ENCODE measurements at regions not wholly inside any gene's neighbourhood (a gene's known extent, or its start where the extent isn't known, plus 50 kb on each side); places are given as distances from the start of the nearest gene placed in this dataset.
A peak's percentile ranks its signal among the peaks of the same experiment; 100 is the strongest.

DNA sequence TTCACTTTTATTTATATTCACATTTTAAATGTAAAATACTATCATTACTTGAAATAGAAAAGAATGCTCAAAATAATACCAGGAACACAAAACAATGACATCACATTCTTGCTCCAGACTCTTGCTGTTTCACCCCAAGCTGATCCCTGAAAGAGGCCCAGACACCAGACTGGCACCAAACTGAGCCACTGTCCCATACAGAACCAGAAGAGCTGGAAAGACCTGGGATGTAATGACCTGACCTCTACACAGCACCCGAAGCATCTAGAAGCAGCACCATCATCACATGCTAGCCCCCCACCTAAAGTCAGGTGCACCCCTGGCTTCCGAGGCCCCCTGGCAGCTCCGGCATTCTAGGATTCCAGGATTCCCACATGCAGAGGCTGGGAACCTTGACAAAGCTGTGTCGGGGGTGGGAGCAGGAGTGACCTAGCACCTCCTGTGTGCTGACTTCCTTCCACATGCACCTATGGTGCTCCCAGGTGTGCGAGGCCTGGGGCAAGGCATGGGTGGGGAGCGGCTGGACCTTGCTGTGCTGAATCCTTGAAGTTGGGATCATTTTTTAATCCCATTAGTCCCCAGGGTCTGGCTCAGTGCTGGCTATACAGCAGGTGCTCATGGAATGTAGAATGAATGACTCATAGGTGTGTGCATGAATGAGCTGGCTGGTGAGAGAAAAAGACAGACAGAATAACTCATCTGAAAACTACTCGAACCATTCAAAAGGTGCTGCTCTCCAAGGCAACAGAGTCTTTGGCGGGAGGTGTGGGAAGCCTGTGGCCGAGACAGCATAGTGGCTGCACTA, 144.7 kb upstream of the IQSEC1 start:
- Histone ChIP-seq H3K27me3 (ENCODE audit: control insufficient read depth in 3 of 3, insufficient read depth in 3 of 3, low read depth in 1 of 3, low read length in 3 of 3) (peaks cover 0 to 3% (median 0%) of the 10 kb centered on the region in 3 experiments), H3K14ac (ENCODE audit: low read length) (peak overlapping the region; percentile 95), H2BK12ac (ENCODE audit: low read length) (no peak overlapping the region), H3K36me3 (replicated peaks in 1 of 2; ENCODE audit: control insufficient read depth in 2 of 2, insufficient read depth in 2 of 2, low read length in 2 of 2) (no peaks in the 10 kb centered on the region), H3K79me1 (ENCODE audit: low read depth, low read length) (peaks cover 2% of the 10 kb centered on the region), H3K4me3 (ENCODE audit: low read length in 2 of 2) (no peak overlapping the region), H3K4me1 (ENCODE audit: control insufficient read depth in 2 of 2, insufficient read depth in 1 of 2, low read depth in 1 of 2, low read length in 2 of 2) (peaks cover 0 to 13% of the 10 kb centered on the region in 2 donors), H3K9me3 (replicated peaks in 1 of 2; ENCODE audit: control insufficient read depth in 2 of 2, insufficient read depth in 1 of 2, low read depth in 1 of 2, low read length in 2 of 2) (no peaks in the 10 kb centered on the region), H3K4ac (ENCODE audit: low read length) (no peak overlapping the region), H3K23ac (ENCODE audit: low read depth, low read length, poor library complexity) (peak overlapping the region; percentile 10), H2BK15ac (ENCODE audit: low read length) (no peak overlapping the region), H3K27ac (replicated peaks; ENCODE audit: low read length) (no peak overlapping the region), H2BK5ac (ENCODE audit: low read length) (no peak overlapping the region), H4K91ac (ENCODE audit: low read depth, low read length, poor library complexity) (no peak overlapping the region), H2AFZ (ENCODE audit: low read length) (no peak overlapping the region), H3K9ac (ENCODE audit: low read depth, low read length, poor library complexity) (no peak overlapping the region), H2AK5ac (ENCODE audit: low read depth, low read length) (peak overlapping the region; percentile 73), H2BK120ac (ENCODE audit: low read depth, low read length) (no peak overlapping the region), H4K8ac (ENCODE audit: low read depth, low read length) (no peak overlapping the region), H3K18ac (ENCODE audit: low read length) (peak overlapping the region; percentile 14), H3K4me2 (ENCODE audit: insufficient read depth, low read length, poor library complexity, severe bottlenecking) (no peak overlapping the region)
- no CpG with 5 or more reads among the region's 9 CpGs for WGBS, 2 donors (ENCODE audit: extremely low coverage in 2 of 2, insufficient read length in 2 of 2, insufficient replicate concordance in 1 of 2)
- DNase-seq (ENCODE audit: low spot score), result no peak

DNA sequence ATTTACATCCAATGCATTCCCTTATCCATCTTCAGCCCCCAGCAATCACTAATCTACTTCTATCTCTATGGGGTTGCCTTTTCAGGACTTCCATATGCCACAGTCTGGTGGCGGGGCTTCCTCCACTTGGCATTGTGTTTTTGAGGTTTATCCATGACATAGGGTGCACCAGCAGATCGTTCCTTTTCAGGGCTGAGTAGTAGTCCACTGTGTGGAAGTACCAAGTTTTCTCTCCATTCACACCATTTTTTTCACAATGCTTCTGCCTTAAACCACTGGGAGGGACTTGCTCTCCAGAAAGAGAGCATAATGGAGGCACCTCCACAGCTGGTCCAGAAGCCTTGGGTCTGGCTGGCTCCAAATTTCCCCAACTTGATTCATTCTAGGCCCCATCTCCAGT, 144.0 kb upstream of the IQSEC1 start:
- Histone ChIP-seq H3K27ac (replicated peaks; ENCODE audit: low read length) (no peak overlapping the region), H3K9ac (ENCODE audit: low read depth, low read length, poor library complexity) (no peak overlapping the region), H2AFZ (ENCODE audit: low read length) (no peak overlapping the region), H3K18ac (ENCODE audit: low read length) (no peak overlapping the region), H3K4ac (ENCODE audit: low read length) (no peak overlapping the region), H4K91ac (ENCODE audit: low read depth, low read length, poor library complexity) (no peak overlapping the region), H2BK12ac (ENCODE audit: low read length) (no peak overlapping the region), H2BK120ac (ENCODE audit: low read depth, low read length) (no peak overlapping the region), H3K27me3 (ENCODE audit: control insufficient read depth in 3 of 3, insufficient read depth in 3 of 3, low read depth in 1 of 3, low read length in 3 of 3) (peaks cover 0 to 3% (median 0%) of the 10 kb centered on the region in 3 experiments), H3K4me2 (ENCODE audit: insufficient read depth, low read length, poor library complexity, severe bottlenecking) (no peak overlapping the region), H4K8ac (ENCODE audit: low read depth, low read length) (no peak overlapping the region), H3K36me3 (replicated peaks in 1 of 2; ENCODE audit: control insufficient read depth in 2 of 2, insufficient read depth in 2 of 2, low read length in 2 of 2) (no peaks in the 10 kb centered on the region), H3K4me3 (ENCODE audit: low read length in 2 of 2) (no peak overlapping the region), H2BK15ac (ENCODE audit: low read length) (no peak overlapping the region), H3K9me3 (replicated peaks in 1 of 2; ENCODE audit: control insufficient read depth in 2 of 2, insufficient read depth in 1 of 2, low read depth in 1 of 2, low read length in 2 of 2) (no peaks in the 10 kb centered on the region), H3K23ac (ENCODE audit: low read depth, low read length, poor library complexity) (no peak overlapping the region), H3K79me1 (ENCODE audit: low read depth, low read length) (peaks cover 2% of the 10 kb centered on the region), H2BK5ac (ENCODE audit: low read length) (no peak overlapping the region), H3K14ac (ENCODE audit: low read length) (no peak overlapping the region), H3K4me1 (ENCODE audit: control insufficient read depth in 2 of 2, insufficient read depth in 1 of 2, low read depth in 1 of 2, low read length in 2 of 2) (peaks cover 0 to 13% of the 10 kb centered on the region in 2 donors), H2AK5ac (ENCODE audit: low read depth, low read length) (no peak overlapping the region)
- WGBS, 2 donors (ENCODE audit: extremely low coverage in 2 of 2, insufficient read length in 2 of 2, insufficient replicate concordance in 1 of 2), result no CpG with 5 or more reads among the region's 2 CpGs
- no peak for DNase-seq (ENCODE audit: low spot score)

DNA sequence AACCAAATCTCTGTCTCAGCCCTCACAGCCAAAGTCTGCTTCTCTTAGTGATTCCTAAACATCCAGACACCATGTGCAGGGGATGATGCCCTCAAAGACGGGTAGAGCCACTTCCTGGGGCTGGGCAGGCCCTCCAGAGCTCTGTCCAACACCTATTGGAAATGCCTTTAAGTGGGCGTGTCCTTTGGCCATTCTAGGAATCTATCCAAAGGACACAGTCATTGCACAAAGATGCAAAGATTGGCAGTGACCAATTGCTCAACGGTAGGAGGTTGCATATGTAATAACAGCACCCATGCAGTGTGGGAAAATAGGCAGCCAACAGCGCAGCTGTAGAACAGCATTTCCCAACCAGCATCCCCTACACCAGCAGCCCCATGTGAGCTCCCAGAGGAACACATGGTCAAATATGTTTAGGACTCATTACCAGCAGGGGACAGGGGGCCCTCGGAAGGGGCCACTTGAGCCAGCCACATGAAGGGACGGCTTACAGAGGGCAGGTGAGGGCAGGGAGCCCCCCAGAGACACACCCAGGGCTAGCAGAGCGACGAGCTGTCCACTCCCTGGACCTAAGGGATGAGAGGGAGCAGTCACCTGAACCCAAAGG, 142.8 kb upstream of the IQSEC1 start:
- Histone ChIP-seq H2AK5ac (ENCODE audit: low read depth, low read length) (peak overlapping the region; percentile 58), H4K8ac (ENCODE audit: low read depth, low read length) (no peak overlapping the region), H3K79me1 (ENCODE audit: low read depth, low read length) (peaks cover 2% of the 10 kb centered on the region), H3K27ac (replicated peaks; ENCODE audit: low read length) (no peak overlapping the region), H3K9ac (ENCODE audit: low read depth, low read length, poor library complexity) (no peak overlapping the region), H3K14ac (ENCODE audit: low read length) (peak overlapping the region; percentile 60), H3K18ac (ENCODE audit: low read length) (peak overlapping the region; percentile 35), H2AFZ (ENCODE audit: low read length) (no peak overlapping the region), H3K4me3 (ENCODE audit: low read length in 2 of 2) (no peak overlapping the region), H3K9me3 (replicated peaks in 1 of 2; ENCODE audit: control insufficient read depth in 2 of 2, insufficient read depth in 1 of 2, low read depth in 1 of 2, low read length in 2 of 2) (no peaks in the 10 kb centered on the region), H3K27me3 (ENCODE audit: control insufficient read depth in 3 of 3, insufficient read depth in 3 of 3, low read depth in 1 of 3, low read length in 3 of 3) (peaks cover 0 to 3% (median 0%) of the 10 kb centered on the region in 3 experiments), H3K4me2 (ENCODE audit: insufficient read depth, low read length, poor library complexity, severe bottlenecking) (no peak overlapping the region), H2BK15ac (ENCODE audit: low read length) (no peak overlapping the region), H2BK5ac (ENCODE audit: low read length) (no peak overlapping the region), H3K36me3 (replicated peaks in 1 of 2; ENCODE audit: control insufficient read depth in 2 of 2, insufficient read depth in 2 of 2, low read length in 2 of 2) (no peaks in the 10 kb centered on the region), H3K23ac (ENCODE audit: low read depth, low read length, poor library complexity) (peak overlapping the region; percentile 23), H3K4ac (ENCODE audit: low read length) (no peak overlapping the region), H2BK120ac (ENCODE audit: low read depth, low read length) (no peak overlapping the region), H4K91ac (ENCODE audit: low read depth, low read length, poor library complexity) (no peak overlapping the region), H3K4me1 (ENCODE audit: control insufficient read depth in 2 of 2, insufficient read depth in 1 of 2, low read depth in 1 of 2, low read length in 2 of 2) (peaks cover 0 to 13% of the 10 kb centered on the region in 2 donors), H2BK12ac (ENCODE audit: low read length) (no peak overlapping the region)
- no CpG with 5 or more reads among the region's 8 CpGs for WGBS, 2 donors (ENCODE audit: extremely low coverage in 2 of 2, insufficient read length in 2 of 2, insufficient replicate concordance in 1 of 2)
- no peak for DNase-seq (ENCODE audit: low spot score)

DNA sequence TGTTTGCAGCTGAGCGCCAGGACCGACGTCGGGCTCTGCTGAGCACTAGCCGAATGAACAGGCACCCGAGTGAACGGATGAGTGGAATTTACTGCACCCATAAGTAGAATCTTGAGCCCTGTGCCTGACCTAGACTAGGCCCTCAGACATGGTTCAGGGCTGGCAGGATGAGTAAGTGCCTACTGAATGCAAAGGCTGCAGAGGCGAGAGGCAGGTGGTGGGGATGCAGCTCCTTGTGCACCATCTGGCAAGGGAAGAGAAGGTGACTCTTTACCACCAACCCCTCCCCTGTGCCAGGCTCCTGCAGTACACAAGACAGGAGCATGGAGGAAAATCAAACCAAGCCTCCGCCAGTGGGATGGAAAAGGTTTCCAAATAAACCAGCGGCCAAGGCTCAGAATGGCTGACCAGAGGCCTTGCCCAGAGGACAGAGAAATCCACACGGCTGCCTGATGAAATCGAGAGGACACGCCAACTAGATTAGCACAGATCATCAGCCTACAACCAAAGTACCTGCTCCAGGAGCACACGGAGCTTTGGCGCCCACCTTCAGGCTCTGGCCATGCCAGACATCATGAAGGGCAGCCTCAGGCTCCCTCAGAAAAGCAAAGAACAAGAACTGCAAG, 141.7 kb upstream of the IQSEC1 start:
- no CpG with 5 or more reads among the region's 15 CpGs for WGBS, 2 donors (ENCODE audit: extremely low coverage in 2 of 2, insufficient read length in 2 of 2, insufficient replicate concordance in 1 of 2)

More for the DNA sequence above, 141.7 kb upstream of the IQSEC1 start:
- H2BK120ac ChIP-seq (ENCODE audit: low read depth, low read length), result no peak overlapping the region
- peak overlapping the region; percentile 20 for H2BK15ac ChIP-seq (ENCODE audit: low read length)
- H3K4ac ChIP-seq (ENCODE audit: low read length), result no peak overlapping the region
- no peak overlapping the region for H3K14ac ChIP-seq (ENCODE audit: low read length)
- H3K4me3 ChIP-seq (ENCODE audit: low read length in 2 of 2), result no peak overlapping the region
- peaks cover 0 to 3% (median 0%) of the 10 kb centered on the region in 3 experiments for H3K27me3 ChIP-seq (ENCODE audit: control insufficient read depth in 3 of 3, insufficient read depth in 3 of 3, low read depth in 1 of 3, low read length in 3 of 3)
- H2BK12ac ChIP-seq (ENCODE audit: low read length), result no peak overlapping the region
- no peak for DNase-seq (ENCODE audit: low spot score)
- no peak overlapping the region for H4K8ac ChIP-seq (ENCODE audit: low read depth, low read length)
- peaks cover 0 to 13% of the 10 kb centered on the region in 2 donors for H3K4me1 ChIP-seq (ENCODE audit: control insufficient read depth in 2 of 2, insufficient read depth in 1 of 2, low read depth in 1 of 2, low read length in 2 of 2)
- H3K18ac ChIP-seq (ENCODE audit: low read length), result no peak overlapping the region
- H3K4me2 ChIP-seq (ENCODE audit: insufficient read depth, low read length, poor library complexity, severe bottlenecking), result no peak overlapping the region
- H3K27ac ChIP-seq (replicated peaks; ENCODE audit: low read length), result no peak overlapping the region
- H2AK5ac ChIP-seq (ENCODE audit: low read depth, low read length), result peak overlapping the region; percentile 20
- H3K9me3 ChIP-seq (replicated peaks in 1 of 2; ENCODE audit: control insufficient read depth in 2 of 2, insufficient read depth in 1 of 2, low read depth in 1 of 2, low read length in 2 of 2), result no peaks in the 10 kb centered on the region
- no peak overlapping the region for H4K91ac ChIP-seq (ENCODE audit: low read depth, low read length, poor library complexity)
- H3K9ac ChIP-seq (ENCODE audit: low read depth, low read length, poor library complexity), result no peak overlapping the region
- no peak overlapping the region for H3K23ac ChIP-seq (ENCODE audit: low read depth, low read length, poor library complexity)
- H2AFZ ChIP-seq (ENCODE audit: low read length), result no peak overlapping the region
- H3K36me3 ChIP-seq (replicated peaks in 1 of 2; ENCODE audit: control insufficient read depth in 2 of 2, insufficient read depth in 2 of 2, low read length in 2 of 2), result no peaks in the 10 kb centered on the region
- H3K79me1 ChIP-seq (ENCODE audit: low read depth, low read length), result peaks cover 2% of the 10 kb centered on the region
- H2BK5ac ChIP-seq (ENCODE audit: low read length), result no peak overlapping the region
